ENCODE measurements at regions not wholly inside any gene's neighbourhood (a gene's known extent, or its start where the extent isn't known, plus 50 kb on each side); places are given as distances from the start of the nearest gene placed in this dataset.

DNA sequence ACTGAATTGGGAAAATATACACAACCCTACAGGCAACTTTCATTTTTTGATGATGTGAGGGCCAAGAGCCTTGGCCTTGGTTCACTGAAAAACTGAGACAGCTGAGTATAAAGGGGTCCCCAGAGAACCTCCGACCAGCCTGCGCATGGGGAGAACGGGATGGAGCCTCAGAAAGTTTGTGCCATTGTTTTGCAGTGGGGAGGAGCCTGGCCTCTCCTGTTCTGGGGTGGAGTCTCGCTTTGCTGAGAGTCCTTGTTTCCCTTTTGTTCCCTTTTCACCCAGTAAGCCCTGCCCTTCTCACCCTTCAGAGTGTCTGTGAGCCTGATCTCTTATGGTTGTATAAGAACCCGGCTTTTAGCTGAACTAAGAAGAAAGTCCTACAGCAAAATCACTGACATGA is 193.2 kb upstream of the AKR1E2 start:
- H3K27ac ChIP-seq (ENCODE audit: control insufficient read depth, insufficient read depth, low read length): no peak overlapping the region
- H3K9me3 ChIP-seq (ENCODE audit: control insufficient read depth, low read depth, low read length): no peaks in the 10 kb centered on the region
- no peaks in the 10 kb centered on the region for H3K4me1 ChIP-seq (ENCODE audit: control insufficient read depth, extremely low read depth, insufficient read depth, low read length)
- DNase-seq (ENCODE audit: low read depth, low spot score) (no peak), FAIRE-seq (no peak)
- dilution Hi-C loops (cut with MboI; ENCODE audit: extremely low pct_ligation_motif_present, low sequenced_read_pairs): no loop called here
- no peak for TF ChIP-seq EZH2 (IDR thresholded peaks at IDR 0.05; ENCODE audit: low read length)
- TF ChIP-seq, protein P1, sequence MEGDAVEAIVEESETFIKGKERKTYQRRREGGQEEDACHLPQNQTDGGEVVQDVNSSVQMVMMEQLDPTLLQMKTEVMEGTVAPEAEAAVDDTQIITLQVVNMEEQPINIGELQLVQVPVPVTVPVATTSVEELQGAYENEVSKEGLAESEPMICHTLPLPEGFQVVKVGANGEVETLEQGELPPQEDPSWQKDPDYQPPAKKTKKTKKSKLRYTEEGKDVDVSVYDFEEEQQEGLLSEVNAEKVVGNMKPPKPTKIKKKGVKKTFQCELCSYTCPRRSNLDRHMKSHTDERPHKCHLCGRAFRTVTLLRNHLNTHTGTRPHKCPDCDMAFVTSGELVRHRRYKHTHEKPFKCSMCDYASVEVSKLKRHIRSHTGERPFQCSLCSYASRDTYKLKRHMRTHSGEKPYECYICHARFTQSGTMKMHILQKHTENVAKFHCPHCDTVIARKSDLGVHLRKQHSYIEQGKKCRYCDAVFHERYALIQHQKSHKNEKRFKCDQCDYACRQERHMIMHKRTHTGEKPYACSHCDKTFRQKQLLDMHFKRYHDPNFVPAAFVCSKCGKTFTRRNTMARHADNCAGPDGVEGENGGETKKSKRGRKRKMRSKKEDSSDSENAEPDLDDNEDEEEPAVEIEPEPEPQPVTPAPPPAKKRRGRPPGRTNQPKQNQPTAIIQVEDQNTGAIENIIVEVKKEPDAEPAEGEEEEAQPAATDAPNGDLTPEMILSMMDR (optimal IDR thresholded peaks at IDR 0.05 in 1 of 3, IDR thresholded peaks at IDR 0.05 in 1 of 3, conservative IDR thresholded peaks at IDR 0.05 in 1 of 3; ENCODE audit: extremely low read depth in 1 of 3, insufficient read depth in 2 of 3, low read length in 3 of 3): no peak
- H3K9me1 ChIP-seq (ENCODE audit: control insufficient read depth, extremely low read depth, insufficient read depth, low read length): no peaks in the 10 kb centered on the region
- H3K4me2 ChIP-seq (ENCODE audit: control insufficient read depth, extremely low read depth, insufficient read depth, low read depth, low read length): no peak overlapping the region
- H3K27me3 ChIP-seq (ENCODE audit: control insufficient read depth, extremely low read depth, insufficient read depth, low read length): no peaks in the 10 kb centered on the region
- H2AFZ ChIP-seq (ENCODE audit: control insufficient read depth, low read length): no peak overlapping the region
- no peak overlapping the region for H3K9ac ChIP-seq (ENCODE audit: control insufficient read depth, extremely low read depth, insufficient read depth, low read length)
- no peak overlapping the region for H3K4me3 ChIP-seq (ENCODE audit: control insufficient read depth in 2 of 3, extremely low read depth in 1 of 3, insufficient read depth in 2 of 3, low read depth in 1 of 3, low read length in 3 of 3)
- no peaks in the 10 kb centered on the region for H3K79me2 ChIP-seq (ENCODE audit: control insufficient read depth, insufficient read depth, low read length)
- H4K20me1 ChIP-seq (ENCODE audit: control insufficient read depth, extremely low read depth, insufficient read depth, low read length): no peaks in the 10 kb centered on the region
- peaks cover 0 to 2% of the 10 kb centered on the region in 2 experiments for H3K36me3 ChIP-seq (ENCODE audit: control insufficient read depth in 2 of 2, extremely low read depth in 1 of 2, insufficient read depth in 2 of 2, low read length in 2 of 2)

DNA sequence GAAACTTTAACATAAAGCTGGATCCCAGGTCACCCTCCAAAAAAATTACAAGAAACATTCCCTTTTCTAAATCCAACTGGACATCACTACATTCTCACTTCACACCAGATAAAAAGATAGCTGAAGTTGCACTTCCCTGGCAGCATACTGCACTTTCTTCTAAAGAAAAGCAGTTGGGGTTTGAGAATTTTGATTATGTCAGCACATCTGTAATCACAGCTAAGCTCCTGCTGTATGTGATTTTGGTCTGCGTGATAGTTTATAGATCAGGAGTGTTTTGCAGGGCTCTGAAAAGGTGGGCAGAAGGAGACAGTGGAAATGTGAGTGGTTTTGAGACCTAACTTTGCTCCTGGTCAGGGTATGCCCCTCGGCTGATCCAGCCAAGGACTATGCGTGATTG is 199.1 kb upstream of the AKR1E2 start:
- H3K27ac ChIP-seq (ENCODE audit: control insufficient read depth, insufficient read depth, low read length): no peak overlapping the region
- no peaks in the 10 kb centered on the region for H3K36me3 ChIP-seq (ENCODE audit: control insufficient read depth in 2 of 2, extremely low read depth in 1 of 2, insufficient read depth in 2 of 2, low read length in 2 of 2)
- H3K9me1 ChIP-seq (ENCODE audit: control insufficient read depth, extremely low read depth, insufficient read depth, low read length): no peaks in the 10 kb centered on the region
- no peaks in the 10 kb centered on the region for H4K20me1 ChIP-seq (ENCODE audit: control insufficient read depth, extremely low read depth, insufficient read depth, low read length)
- H3K79me2 ChIP-seq (ENCODE audit: control insufficient read depth, insufficient read depth, low read length): no peaks in the 10 kb centered on the region
- H3K9ac ChIP-seq (ENCODE audit: control insufficient read depth, extremely low read depth, insufficient read depth, low read length): no peak overlapping the region
- no peaks in the 10 kb centered on the region for H3K27me3 ChIP-seq (ENCODE audit: control insufficient read depth, extremely low read depth, insufficient read depth, low read length)
- TF ChIP-seq, protein P1 (optimal IDR thresholded peaks at IDR 0.05 in 1 of 3, IDR thresholded peaks at IDR 0.05 in 1 of 3, conservative IDR thresholded peaks at IDR 0.05 in 1 of 3; ENCODE audit: extremely low read depth in 1 of 3, insufficient read depth in 2 of 3, low read length in 3 of 3): no peak
- TF ChIP-seq EZH2 (IDR thresholded peaks at IDR 0.05; ENCODE audit: low read length): no peak
- DNase-seq (ENCODE audit: low read depth, low spot score): no peak
- dilution Hi-C loops (cut with MboI; ENCODE audit: extremely low pct_ligation_motif_present, low sequenced_read_pairs): no loop called here
- H2AFZ ChIP-seq (ENCODE audit: control insufficient read depth, low read length): no peak overlapping the region
- H3K4me1 ChIP-seq (ENCODE audit: control insufficient read depth, extremely low read depth, insufficient read depth, low read length): no peaks in the 10 kb centered on the region
- H3K4me3 ChIP-seq (ENCODE audit: control insufficient read depth in 2 of 3, extremely low read depth in 1 of 3, insufficient read depth in 2 of 3, low read depth in 1 of 3, low read length in 3 of 3): no peak overlapping the region
- H3K9me3 ChIP-seq (ENCODE audit: control insufficient read depth, low read depth, low read length): no peaks in the 10 kb centered on the region
- FAIRE-seq: no peak
- no peak overlapping the region for H3K4me2 ChIP-seq (ENCODE audit: control insufficient read depth, extremely low read depth, insufficient read depth, low read depth, low read length)

Measured in keratinocyte (primary cell).